ENCODE measurements at regions not wholly inside any gene's neighbourhood (a gene's known extent, or its start where the extent isn't known, plus 50 kb on each side); places are given as distances from the start of the nearest gene placed in this dataset.
"Not testable (repeated sequence)": the region's sequence is repeated elsewhere in the genome, so short reads cannot be mapped to it uniquely, and the experiment has no call there.

DNA sequence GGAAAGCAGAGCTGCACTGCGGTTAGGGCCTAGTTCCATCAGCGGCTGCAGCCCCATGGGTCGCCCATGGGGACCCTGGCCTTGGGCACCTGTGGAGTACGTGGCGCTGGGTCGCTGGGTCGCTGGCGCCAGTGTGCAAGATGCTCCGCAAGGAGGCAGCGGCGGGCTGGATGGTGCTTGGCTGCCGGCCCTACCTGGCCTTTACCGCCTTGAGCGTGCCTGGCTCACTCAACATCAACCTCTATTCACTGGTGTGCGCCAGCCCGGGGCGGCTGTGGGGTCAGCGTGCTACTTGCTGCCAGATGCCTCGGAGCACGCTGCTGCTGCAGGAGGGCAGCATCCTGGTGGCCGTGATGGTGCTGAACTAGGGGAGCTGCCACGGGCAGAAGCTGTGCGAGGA lies 85.1 kb upstream of the RHOU start:
- Mint-ChIP-seq H3K4me3 (no peak overlapping the region), H3K4me1 (peaks cover 10% of the 10 kb centered on the region), H3K36me3 (ENCODE audit: low read depth) (no peaks in the 10 kb centered on the region), H3K27me3 (ENCODE audit: insufficient read depth) (peaks cover 59% of the 10 kb centered on the region), H3K27ac (no peak overlapping the region), H3K9me3 (no peaks in the 10 kb centered on the region)
- no peak overlapping the region for H3K4me3 ChIP-seq (ENCODE audit: low read length)
- peak; percentile 90 for DNase-seq
- no peaks in the 10 kb centered on the region for H3K9me3 ChIP-seq (ENCODE audit: control insufficient read depth, low read length)
- 88 to 93% methylated on average over 20 to 23 of the region's 23 CpGs for WGBS, 2 experiments (ENCODE audit: insufficient coverage in 1 of 2, insufficient read length in 1 of 2)
- H3K9ac ChIP-seq (ENCODE audit: extremely low read depth, low read length, poor library complexity, severe bottlenecking), result no peak overlapping the region
- H3K27ac ChIP-seq (ENCODE audit: low read depth, low read length), result no peak overlapping the region
- H3K36me3 ChIP-seq (ENCODE audit: control insufficient read depth, insufficient read depth, low read length), result no peaks in the 10 kb centered on the region
- H3K27me3 ChIP-seq (ENCODE audit: control insufficient read depth, insufficient read depth, low read length, poor library complexity, severe bottlenecking), result peaks cover 63% of the 10 kb centered on the region
- TF ChIP-seq, protein P1, sequence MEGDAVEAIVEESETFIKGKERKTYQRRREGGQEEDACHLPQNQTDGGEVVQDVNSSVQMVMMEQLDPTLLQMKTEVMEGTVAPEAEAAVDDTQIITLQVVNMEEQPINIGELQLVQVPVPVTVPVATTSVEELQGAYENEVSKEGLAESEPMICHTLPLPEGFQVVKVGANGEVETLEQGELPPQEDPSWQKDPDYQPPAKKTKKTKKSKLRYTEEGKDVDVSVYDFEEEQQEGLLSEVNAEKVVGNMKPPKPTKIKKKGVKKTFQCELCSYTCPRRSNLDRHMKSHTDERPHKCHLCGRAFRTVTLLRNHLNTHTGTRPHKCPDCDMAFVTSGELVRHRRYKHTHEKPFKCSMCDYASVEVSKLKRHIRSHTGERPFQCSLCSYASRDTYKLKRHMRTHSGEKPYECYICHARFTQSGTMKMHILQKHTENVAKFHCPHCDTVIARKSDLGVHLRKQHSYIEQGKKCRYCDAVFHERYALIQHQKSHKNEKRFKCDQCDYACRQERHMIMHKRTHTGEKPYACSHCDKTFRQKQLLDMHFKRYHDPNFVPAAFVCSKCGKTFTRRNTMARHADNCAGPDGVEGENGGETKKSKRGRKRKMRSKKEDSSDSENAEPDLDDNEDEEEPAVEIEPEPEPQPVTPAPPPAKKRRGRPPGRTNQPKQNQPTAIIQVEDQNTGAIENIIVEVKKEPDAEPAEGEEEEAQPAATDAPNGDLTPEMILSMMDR (conservative IDR thresholded peaks at IDR 0.05), result peak; percentile 81
- H3K4me1 ChIP-seq (ENCODE audit: control insufficient read depth, insufficient read depth, low read length), result no peaks in the 10 kb centered on the region

DNA sequence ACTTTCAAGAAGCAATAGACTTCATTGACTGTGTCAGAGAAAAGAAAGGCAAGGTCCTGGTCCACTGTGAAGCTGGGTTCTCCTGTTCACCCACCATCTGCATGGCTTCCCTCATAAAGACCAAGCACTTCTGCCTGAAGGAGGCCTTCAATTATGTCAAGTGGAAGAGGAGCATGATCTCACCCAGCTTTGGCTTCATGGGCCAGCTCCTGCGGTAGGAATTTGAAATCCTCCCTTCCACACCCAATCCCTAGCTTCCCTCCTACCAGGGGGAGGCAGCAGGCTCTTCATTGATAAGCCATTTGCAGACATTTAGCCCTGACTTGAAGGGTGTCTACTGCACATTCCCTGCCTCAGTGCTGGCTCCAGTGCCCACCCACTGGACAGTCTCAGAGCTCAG lies 84.3 kb upstream of the RHOU start:
- Histone ChIP-seq H3K27me3 (ENCODE audit: control insufficient read depth, insufficient read depth, low read length, poor library complexity, severe bottlenecking) (peaks cover 63% of the 10 kb centered on the region), H3K9ac (ENCODE audit: extremely low read depth, low read length, poor library complexity, severe bottlenecking) (no peak overlapping the region), H3K27ac (ENCODE audit: low read depth, low read length) (no peak overlapping the region), H3K4me3 (ENCODE audit: low read length) (no peak overlapping the region), H3K4me1 (ENCODE audit: control insufficient read depth, insufficient read depth, low read length) (no peaks in the 10 kb centered on the region), H3K36me3 (ENCODE audit: control insufficient read depth, insufficient read depth, low read length) (no peaks in the 10 kb centered on the region), H3K9me3 (ENCODE audit: control insufficient read depth, low read length) (no peaks in the 10 kb centered on the region)
- DNase-seq, result no peak
- H3K9me3 Mint-ChIP-seq, result no peaks in the 10 kb centered on the region
- WGBS, 2 experiments (ENCODE audit: insufficient coverage in 1 of 2, insufficient read length in 1 of 2), result 83 to 100% methylated on average over 1 of the region's 1 CpG
- no peak overlapping the region for H3K4me3 Mint-ChIP-seq
- no peak overlapping the region for H3K27ac Mint-ChIP-seq
- H3K27me3 Mint-ChIP-seq (ENCODE audit: insufficient read depth), result peaks cover 59% of the 10 kb centered on the region
- H3K4me1 Mint-ChIP-seq, result peaks cover 10% of the 10 kb centered on the region
- H3K36me3 Mint-ChIP-seq (ENCODE audit: low read depth), result no peaks in the 10 kb centered on the region
- TF ChIP-seq, protein P1 (conservative IDR thresholded peaks at IDR 0.05), result no peak

DNA sequence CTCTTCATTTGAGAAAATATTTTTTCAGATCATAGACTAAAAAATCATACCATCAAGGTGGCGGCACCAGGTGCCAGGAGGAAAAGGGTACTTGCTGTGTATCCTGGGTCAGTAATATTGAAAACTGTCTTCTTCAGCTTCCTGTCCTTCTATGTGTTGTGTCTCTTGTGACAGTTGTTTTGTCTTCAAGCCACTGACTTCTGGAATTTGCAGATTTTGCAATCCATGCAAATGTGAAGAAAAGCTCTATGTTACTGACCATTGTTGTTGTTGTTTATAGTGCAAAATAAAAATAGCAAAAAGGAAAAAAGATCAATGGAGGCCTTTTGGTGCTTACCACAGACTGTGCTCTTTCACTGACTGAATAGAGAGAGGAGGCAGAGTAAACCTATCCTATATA lies 83.2 kb upstream of the RHOU start:
- Mint-ChIP-seq H3K4me1 (peaks cover 8% of the 10 kb centered on the region), H3K4me3 (no peak overlapping the region), H3K27ac (no peak overlapping the region), H3K9me3 (no peaks in the 10 kb centered on the region), H3K27me3 (ENCODE audit: insufficient read depth) (peaks cover 53% of the 10 kb centered on the region), H3K36me3 (ENCODE audit: low read depth) (no peaks in the 10 kb centered on the region)
- Histone ChIP-seq H3K9ac (ENCODE audit: extremely low read depth, low read length, poor library complexity, severe bottlenecking) (no peak overlapping the region), H3K27ac (ENCODE audit: low read depth, low read length) (no peak overlapping the region), H3K9me3 (ENCODE audit: control insufficient read depth, low read length) (no peaks in the 10 kb centered on the region), H3K4me3 (ENCODE audit: low read length) (no peak overlapping the region), H3K36me3 (ENCODE audit: control insufficient read depth, insufficient read depth, low read length) (no peaks in the 10 kb centered on the region), H3K4me1 (ENCODE audit: control insufficient read depth, insufficient read depth, low read length) (no peaks in the 10 kb centered on the region), H3K27me3 (ENCODE audit: control insufficient read depth, insufficient read depth, low read length, poor library complexity, severe bottlenecking) (peaks cover 56% of the 10 kb centered on the region)
- 88 to 100% methylated on average over 1 of the region's 1 CpG for WGBS, 2 experiments (ENCODE audit: insufficient coverage in 1 of 2, insufficient read length in 1 of 2)
- TF ChIP-seq, protein P1 (conservative IDR thresholded peaks at IDR 0.05), result no peak
- DNase-seq, result no peak

DNA sequence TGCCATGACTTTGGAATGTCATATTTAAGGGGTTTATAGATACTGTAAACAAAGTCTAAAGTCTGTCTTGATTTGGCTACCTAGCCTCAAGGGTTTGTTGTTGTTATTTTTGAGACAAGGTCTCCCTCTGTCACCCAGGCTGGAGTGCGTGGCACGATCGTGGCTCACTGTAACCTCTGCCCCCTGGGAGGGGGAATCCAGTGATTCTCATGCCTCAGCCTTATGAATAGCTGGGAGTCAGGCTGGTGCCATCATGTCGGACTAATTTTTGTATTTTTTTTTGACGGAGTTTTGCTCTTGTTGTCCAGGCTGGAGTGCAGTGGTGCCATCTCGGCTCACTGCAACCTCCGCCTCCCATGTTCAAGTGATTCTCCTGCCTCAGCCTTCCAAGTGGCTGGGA lies 82.2 kb upstream of the RHOU start:
- H3K4me1 Mint-ChIP-seq; H3K36me3 ChIP-seq (ENCODE audit: control insufficient read depth, insufficient read depth, low read length); H3K4me3 Mint-ChIP-seq; H3K4me3 ChIP-seq (ENCODE audit: low read length); H3K9me3 ChIP-seq (ENCODE audit: control insufficient read depth, low read length); DNase-seq; H3K9me3 Mint-ChIP-seq; H3K36me3 Mint-ChIP-seq (ENCODE audit: low read depth); H3K27ac Mint-ChIP-seq; H3K27ac ChIP-seq (ENCODE audit: low read depth, low read length); H3K4me1 ChIP-seq (ENCODE audit: control insufficient read depth, insufficient read depth, low read length); H3K9ac ChIP-seq (ENCODE audit: extremely low read depth, low read length, poor library complexity, severe bottlenecking): not testable (repeated sequence)
- peaks cover 43% of the 10 kb centered on the region for H3K27me3 Mint-ChIP-seq (ENCODE audit: insufficient read depth)
- WGBS, 2 experiments (ENCODE audit: insufficient coverage in 1 of 2, insufficient read length in 1 of 2), result 94 to 95% methylated on average over 5 to 7 of the region's 7 CpGs
- peaks cover 47% of the 10 kb centered on the region for H3K27me3 ChIP-seq (ENCODE audit: control insufficient read depth, insufficient read depth, low read length, poor library complexity, severe bottlenecking)

Data from endodermal cell (in vitro differentiated cells).